Neural crest cell (in vitro differentiated cells): ENCODE measurements at regions not wholly inside any gene's neighbourhood (a gene's known extent, or its start where the extent isn't known, plus 50 kb on each side); places are given as distances from the start of the nearest gene placed in this dataset.

Source experiments
- DNase-seq: peaks from one replicate; pipeline ENCODE4 v3.0.0; 2021; ENCODE audit warnings: low read depth, mixed read lengths, low spot score
- H3K27ac Mint-ChIP-seq: one replicate; pipeline ENCODE4 v1.8.0; 2021; ENCODE audit warnings: mild to moderate bottlenecking, mixed read lengths; ENCODE audit not compliant: unreplicated experiment
- H3K27me3 Mint-ChIP-seq: 2 replicates; pipeline ENCODE4 v1.8.0; 2021; ENCODE audit warnings: low read depth, mild to moderate bottlenecking, mixed read lengths
- H3K36me3 Mint-ChIP-seq: 2 replicates; pipeline ENCODE4 v1.8.0; 2021; ENCODE audit warnings: low read depth, mild to moderate bottlenecking, mixed read lengths
- H3K4me1 Mint-ChIP-seq: 2 replicates; pipeline ENCODE4 v1.8.0; 2021; ENCODE audit warnings: mixed read lengths
- H3K4me3 Mint-ChIP-seq: one replicate; pipeline ENCODE4 v1.8.0; 2021; ENCODE audit warnings: mild to moderate bottlenecking, mixed read lengths
- H3K9me3 Mint-ChIP-seq: 2 replicates; pipeline ENCODE4 v1.8.0; 2021; ENCODE audit warnings: mixed read lengths
- TF ChIP-seq, protein P1 (sequence below): fragments of 200-600 bp; sonication (generic); conservative IDR thresholded peaks from 2 replicates; pipeline ENCODE4 v1.5.0; 2021; ENCODE audit warnings: antibody characterized with exemption, mild to moderate bottlenecking

GRCh38 chr7:25496476-25497368, 268.4 kb upstream of the NPVF start:
- Mint-ChIP-seq H3K36me3 (no peaks in the 10 kb centered on the region), H3K27ac (no peak overlapping the region), H3K4me1 (no peaks in the 10 kb centered on the region), H3K27me3 (no peaks in the 10 kb centered on the region), H3K9me3 (no peaks in the 10 kb centered on the region), H3K4me3 (no peak overlapping the region)
- TF ChIP-seq, protein P1, sequence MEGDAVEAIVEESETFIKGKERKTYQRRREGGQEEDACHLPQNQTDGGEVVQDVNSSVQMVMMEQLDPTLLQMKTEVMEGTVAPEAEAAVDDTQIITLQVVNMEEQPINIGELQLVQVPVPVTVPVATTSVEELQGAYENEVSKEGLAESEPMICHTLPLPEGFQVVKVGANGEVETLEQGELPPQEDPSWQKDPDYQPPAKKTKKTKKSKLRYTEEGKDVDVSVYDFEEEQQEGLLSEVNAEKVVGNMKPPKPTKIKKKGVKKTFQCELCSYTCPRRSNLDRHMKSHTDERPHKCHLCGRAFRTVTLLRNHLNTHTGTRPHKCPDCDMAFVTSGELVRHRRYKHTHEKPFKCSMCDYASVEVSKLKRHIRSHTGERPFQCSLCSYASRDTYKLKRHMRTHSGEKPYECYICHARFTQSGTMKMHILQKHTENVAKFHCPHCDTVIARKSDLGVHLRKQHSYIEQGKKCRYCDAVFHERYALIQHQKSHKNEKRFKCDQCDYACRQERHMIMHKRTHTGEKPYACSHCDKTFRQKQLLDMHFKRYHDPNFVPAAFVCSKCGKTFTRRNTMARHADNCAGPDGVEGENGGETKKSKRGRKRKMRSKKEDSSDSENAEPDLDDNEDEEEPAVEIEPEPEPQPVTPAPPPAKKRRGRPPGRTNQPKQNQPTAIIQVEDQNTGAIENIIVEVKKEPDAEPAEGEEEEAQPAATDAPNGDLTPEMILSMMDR, result no peak
- no peak for DNase-seq

GRCh38 chr7:25500393-25500921, 272.2 kb upstream of the NPVF start:
- Mint-ChIP-seq H3K27ac (no peak overlapping the region), H3K36me3 (no peaks in the 10 kb centered on the region), H3K9me3 (no peaks in the 10 kb centered on the region), H3K27me3 (no peaks in the 10 kb centered on the region), H3K4me1 (no peaks in the 10 kb centered on the region), H3K4me3 (no peak overlapping the region)
- TF ChIP-seq, protein P1, result no peak
- DNase-seq, result no peak

GRCh38 chr7:25503306-25503705, 275.0 kb upstream of the NPVF start:
- no peak overlapping the region for H3K4me3 Mint-ChIP-seq
- H3K27ac Mint-ChIP-seq, result no peak overlapping the region
- TF ChIP-seq, protein P1, result no peak
- no peaks in the 10 kb centered on the region for H3K9me3 Mint-ChIP-seq
- H3K36me3 Mint-ChIP-seq, result no peaks in the 10 kb centered on the region
- no peaks in the 10 kb centered on the region for H3K4me1 Mint-ChIP-seq
- no peak for DNase-seq
- no peaks in the 10 kb centered on the region for H3K27me3 Mint-ChIP-seq

- no peaks in the 10 kb centered on the region for H3K27me3 Mint-ChIP-seq
- peaks cover 7% of the 10 kb centered on the region for H3K9me3 Mint-ChIP-seq
- no peak overlapping the region for H3K27ac Mint-ChIP-seq
- no peaks in the 10 kb centered on the region for H3K4me1 Mint-ChIP-seq
- no peak for DNase-seq
- no peaks in the 10 kb centered on the region for H3K36me3 Mint-ChIP-seq
- no peak overlapping the region for H3K4me3 Mint-ChIP-seq
- TF ChIP-seq, protein P1, result no peak
Measured at GRCh38 chr7:25512061-25512687, 283.9 kb upstream of the NPVF start.

DNA sequence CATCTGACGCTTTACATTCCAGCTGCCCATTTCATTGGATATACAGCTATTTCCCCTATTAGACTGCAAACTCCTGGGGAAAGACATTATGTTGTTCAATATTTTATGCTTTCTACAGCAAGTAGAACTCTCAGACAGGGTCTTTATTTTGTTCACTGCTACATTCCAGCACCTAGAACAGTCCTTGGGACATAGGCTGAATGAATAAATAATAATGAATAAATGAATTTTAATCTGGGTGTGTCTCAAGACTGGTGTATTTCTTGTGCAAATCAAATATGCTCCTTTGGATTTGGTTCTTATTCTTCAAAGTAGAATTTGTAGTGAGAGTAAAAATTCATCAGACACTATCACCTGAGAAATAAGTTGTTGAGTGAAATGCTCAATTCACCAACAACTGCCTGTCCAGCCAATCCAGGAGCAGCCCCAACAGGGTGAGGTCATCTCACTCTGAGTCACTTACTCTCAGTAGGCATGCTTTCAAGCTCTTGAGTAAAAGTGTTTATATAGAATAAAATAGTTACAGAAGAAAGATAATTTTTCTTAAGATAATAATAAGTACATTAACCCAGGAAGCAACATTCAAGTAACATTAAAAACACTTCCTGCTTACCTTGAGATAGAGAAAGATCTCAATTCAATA, 287.5 kb upstream of the NPVF start:
- H3K4me3 Mint-ChIP-seq, result no peak overlapping the region
- no peak overlapping the region for H3K27ac Mint-ChIP-seq

More for the DNA sequence above, 287.5 kb upstream of the NPVF start:
- no peak for DNase-seq
- TF ChIP-seq, protein P1, result no peak
- Mint-ChIP-seq H3K4me1 (peaks cover 6% of the 10 kb centered on the region), H3K27me3 (no peaks in the 10 kb centered on the region), H3K9me3 (peaks cover 2% of the 10 kb centered on the region), H3K36me3 (no peaks in the 10 kb centered on the region)
